ENCODE measurements at regions not wholly inside any gene's neighbourhood (a gene's known extent, or its start where the extent isn't known, plus 50 kb on each side); places are given as distances from the start of the nearest gene placed in this dataset.

GRCh38 chr5:118007262-118007661 lies 981.1 kb downstream of the DTWD2 start:
- TF ChIP-seq CTCF (IDR thresholded peaks at IDR 0.05) (no peak), POLR2A (IDR thresholded peaks at IDR 0.05) (no peak), EP300 (IDR thresholded peaks at IDR 0.05) (no peak), POLR2AphosphoS5 (IDR thresholded peaks at IDR 0.05) (no peak)
